Esophagus mucosa (tissue), 1 donor: ENCODE measurements at regions not wholly inside any gene's neighbourhood (a gene's known extent, or its start where the extent isn't known, plus 50 kb on each side); places are given as distances from the start of the nearest gene placed in this dataset.
A peak's percentile ranks its signal among the peaks of the same experiment; 100 is the strongest.
"Not testable (repeated sequence)": the region's sequence is repeated elsewhere in the genome, so short reads cannot be mapped to it uniquely, and the experiment has no call there.

Experiments
- ATAC-seq: fragments of 200-7000 bp; cut with Tn5 transposase; one replicate; pipeline ENCODE4 v1.9.1; 2020
- donor health status: DM: yes; HTN: yes; CAD: no.

- ATAC-seq: no peak
Observed at GRCh38 chr16:47852991-47853390, 302.8 kb downstream of the ABCC12 start.

DNA sequence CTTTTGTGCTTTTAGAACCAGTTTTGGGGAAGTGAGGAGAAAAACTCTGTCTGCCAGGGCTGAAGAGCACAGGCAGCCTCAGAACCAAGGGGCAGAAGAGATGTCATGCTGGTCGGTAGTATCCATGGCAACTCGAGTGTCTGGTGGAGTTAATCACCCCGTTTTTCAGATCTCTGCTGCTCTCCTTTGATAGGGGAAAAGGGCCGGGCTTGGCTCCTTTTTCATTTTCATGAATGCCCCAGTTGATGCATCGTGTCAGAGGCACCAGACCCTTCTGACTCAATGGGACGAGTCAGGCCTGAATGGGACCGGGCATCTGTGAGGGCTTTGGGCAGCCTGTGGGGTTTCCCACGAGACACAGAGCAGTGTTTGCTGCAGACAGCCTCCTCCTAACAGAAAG, 304.6 kb downstream of the ABCC12 start:
- ATAC-seq: no peak

- ATAC-seq: no peak
Observed at GRCh38 chr16:47849736-47850135, 306.1 kb downstream of the ABCC12 start.

DNA sequence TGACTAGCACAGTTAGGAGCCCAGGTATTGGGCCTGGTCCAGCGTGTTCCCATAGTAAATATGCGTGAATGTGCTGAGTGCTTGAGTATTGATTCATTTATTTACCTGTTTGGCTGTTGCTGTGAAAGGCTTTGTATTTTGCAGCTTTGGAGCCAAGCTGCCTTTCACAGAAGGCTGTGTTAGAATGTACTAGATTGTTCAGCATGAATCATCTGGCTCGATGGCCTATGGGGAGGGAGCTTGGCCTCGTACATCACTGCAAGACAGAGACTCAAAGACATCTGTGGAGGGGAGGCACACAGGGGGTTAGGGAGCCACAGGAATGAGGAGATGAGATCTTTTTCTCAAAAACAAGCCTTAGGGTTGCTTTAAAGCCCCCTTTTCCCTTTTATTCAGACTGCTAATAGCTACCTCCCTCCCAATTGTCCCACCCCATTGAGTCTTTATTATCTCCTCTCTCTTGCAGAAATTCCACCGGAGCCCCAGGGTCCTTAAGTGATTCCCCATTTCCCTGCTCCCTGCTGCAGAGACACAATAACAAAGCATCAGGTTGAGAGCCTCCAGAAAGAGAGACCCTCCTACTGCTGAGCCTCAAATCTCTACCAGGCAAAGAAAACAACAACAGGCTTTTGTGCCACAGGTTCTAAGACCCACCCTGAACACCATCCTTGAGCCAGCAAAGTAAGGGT, 307.2 kb downstream of the ABCC12 start:
- ATAC-seq: peak; percentile 31

GRCh38 chr16:47847220-47847970, 308.4 kb downstream of the ABCC12 start:
- ATAC-seq: peak; percentile 57

- no peak for ATAC-seq
Observed at GRCh38 chr16:47834485-47835024, 321.2 kb downstream of the ABCC12 start.

DNA sequence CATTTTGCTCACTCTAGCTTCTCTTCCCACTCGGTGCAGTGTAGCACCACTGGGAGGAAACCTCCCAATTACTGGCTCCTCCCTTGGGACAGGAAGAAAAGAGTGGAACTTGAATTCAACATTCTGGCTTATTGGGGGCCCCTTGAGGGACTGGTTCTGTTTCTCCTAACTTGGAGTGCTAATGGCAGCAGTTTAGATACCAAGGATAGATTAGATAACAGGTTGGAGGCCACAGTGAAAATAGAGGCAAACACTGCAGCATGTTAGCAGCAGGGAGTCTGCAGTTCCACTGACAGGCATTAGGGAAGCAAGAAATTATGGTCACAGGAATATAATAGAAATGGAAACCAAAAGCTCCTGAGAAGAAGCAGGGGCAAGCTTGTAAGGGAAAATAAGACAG, 322.0 kb downstream of the ABCC12 start:
- no peak for ATAC-seq

GRCh38 chr16:47829850-47830600, 325.8 kb downstream of the ABCC12 start:
- ATAC-seq: no peak

- ATAC-seq: no peak
Observed at GRCh38 chr16:47826070-47826469, 329.7 kb downstream of the ABCC12 start.

GRCh38 chr16:47817048-47817447, 338.7 kb downstream of the ABCC12 start:
- no peak for ATAC-seq

DNA sequence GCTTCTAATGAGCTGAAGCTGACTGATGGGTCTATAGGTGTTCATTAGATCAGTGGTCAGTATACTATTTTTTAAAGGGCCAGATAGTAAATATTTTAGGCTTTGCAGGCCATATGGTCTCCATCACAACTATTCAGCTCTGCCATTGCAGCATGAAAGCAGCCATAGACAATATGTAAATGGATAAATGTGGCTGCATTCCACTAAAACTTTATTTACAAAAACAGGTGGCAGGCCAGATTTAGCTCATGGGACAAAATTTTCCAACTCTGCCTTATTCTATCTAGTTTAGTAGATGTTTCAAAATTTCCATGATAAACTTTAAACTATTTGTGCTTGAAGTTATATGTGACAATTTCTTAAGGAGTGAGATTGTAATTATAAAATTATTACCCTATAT, 339.3 kb downstream of the ABCC12 start:
- ATAC-seq: no peak

DNA sequence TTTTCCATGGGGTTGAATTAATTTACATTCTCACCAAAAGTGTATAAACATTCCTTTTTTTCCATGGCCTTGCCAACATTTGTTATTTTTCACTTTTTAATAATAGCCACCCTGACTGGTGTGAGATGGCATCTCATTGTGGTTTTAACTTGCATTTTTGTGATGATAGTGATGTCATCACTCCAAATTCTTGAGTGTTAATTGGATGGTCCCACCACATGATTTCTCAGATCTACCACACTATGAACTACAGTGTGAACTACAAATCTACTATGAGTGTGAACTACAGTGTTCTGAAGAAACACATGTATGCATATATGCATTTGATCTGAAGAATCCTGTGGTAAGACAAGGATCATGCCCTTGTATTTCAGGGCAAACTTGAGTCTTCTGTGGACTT, 340.1 kb downstream of the ABCC12 start:
- no peak for ATAC-seq

DNA sequence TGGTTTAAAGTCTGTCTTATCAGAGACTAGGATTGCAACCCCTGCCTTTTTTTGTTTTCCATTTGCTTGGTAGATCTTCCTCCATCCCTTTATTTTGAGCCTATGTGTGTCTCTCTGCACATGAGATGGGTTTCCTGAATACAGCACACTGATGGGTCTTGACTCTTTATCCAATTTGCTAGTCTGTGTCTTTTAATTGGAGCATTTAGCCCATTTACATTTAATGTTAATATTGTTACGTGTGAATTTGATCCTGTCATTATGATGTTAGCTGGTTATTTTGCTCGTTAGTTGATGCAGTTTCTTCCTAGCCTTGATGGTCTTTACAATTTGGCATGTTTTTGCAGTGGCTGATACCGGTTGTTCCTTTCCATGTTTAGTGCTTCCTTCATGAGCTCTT, 344.0 kb downstream of the ABCC12 start:
- ATAC-seq: not testable (repeated sequence)

GRCh38 chr16:47806309-47806847, 345.2 kb downstream of the PHKB start:
- ATAC-seq: no peak

DNA sequence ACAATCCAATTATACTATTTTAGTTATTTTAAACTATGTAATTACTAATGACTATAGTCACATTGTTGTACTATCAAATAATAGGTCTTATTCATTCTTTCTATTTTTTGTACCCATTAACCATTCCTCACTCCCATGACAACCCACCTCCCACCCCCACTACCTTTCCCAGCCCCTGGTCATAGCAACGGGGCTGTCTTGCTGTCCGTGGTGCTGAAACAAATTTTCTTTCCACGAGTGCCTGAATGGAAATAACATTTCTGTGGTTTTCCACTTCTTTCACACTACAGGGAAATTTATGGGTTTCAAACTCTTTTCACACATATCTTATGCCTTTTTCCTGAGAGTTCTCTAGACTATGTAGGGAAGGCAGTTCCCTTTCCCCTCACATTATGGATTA, 326.6 kb downstream of the PHKB start:
- ATAC-seq: no peak

DNA sequence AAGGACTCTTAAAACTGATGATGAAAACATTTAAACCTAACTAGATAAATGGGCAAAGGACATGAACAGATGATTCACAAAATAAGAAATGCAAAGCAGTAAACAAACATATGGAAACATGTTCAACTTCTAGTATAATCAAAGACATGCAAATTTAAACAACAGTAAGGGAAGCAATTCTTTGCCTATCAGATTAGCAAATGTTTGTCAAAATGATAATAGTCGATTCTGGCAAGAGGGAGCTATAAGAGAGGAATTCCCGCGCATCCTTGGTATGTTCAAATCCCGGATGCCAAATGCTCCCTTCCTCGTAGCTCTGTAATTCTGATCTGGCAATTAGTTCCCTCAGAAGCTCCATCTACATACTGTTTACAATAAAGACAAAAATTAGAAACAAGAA, 320.5 kb downstream of the PHKB start:
- ATAC-seq: no peak

- ATAC-seq: no peak
Observed at GRCh38 chr16:47780213-47780875, 319.2 kb downstream of the PHKB start.

- no peak for ATAC-seq
Observed at GRCh38 chr16:47779201-47780016, 318.3 kb downstream of the PHKB start.

DNA sequence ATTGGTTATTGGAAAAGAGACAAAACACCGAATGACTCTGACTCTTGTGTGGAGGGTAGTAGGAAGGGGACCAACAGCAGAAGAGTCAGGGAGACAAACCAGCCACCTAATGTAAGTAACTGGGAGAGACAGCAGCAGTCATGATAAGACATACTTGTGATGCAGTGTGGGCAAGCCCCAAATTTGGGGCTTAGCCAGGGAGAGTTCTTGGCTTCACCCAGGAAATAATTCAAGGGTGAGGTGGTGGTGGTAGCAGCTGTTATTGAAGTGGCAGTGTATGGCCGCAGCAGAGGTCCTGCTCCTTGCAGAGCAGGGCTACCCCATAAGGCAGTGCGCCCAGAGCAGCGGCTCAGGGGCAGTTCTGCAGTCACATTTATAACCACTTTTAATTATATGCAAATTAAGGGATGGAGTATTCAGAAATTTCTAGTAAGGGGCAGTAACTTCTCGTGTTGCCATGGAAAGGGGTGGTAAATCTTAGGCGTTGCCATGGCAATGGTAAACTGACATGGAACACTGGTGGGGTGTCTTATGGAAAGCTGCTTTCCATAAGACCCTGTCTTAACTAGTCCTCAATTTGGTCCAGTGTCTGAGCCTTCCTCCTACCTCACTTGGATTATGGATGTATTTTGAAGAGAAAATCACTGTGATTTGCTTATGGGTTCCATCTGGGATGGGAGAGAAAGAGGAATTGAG, 317.1 kb downstream of the PHKB start:
- no peak for ATAC-seq

DNA sequence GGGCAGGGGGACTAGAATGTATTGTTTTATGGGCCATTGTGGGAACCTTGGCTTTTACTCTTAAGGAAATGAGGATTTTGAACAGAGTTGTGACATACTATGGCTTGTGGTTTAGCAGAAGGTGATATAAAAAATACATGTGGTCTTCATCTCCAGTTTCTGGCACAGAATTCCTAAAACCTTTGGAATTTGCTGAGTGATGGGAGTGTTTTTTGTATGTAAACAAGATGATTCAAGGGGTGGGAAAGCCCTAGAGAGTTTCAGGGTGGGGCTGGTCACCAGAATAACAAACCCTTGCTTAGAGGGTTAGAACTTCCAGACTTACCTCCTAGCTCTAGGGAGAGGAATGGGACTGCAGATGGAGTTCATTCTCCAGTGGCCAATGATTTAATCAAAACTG, 316.1 kb downstream of the PHKB start:
- ATAC-seq: no peak

DNA sequence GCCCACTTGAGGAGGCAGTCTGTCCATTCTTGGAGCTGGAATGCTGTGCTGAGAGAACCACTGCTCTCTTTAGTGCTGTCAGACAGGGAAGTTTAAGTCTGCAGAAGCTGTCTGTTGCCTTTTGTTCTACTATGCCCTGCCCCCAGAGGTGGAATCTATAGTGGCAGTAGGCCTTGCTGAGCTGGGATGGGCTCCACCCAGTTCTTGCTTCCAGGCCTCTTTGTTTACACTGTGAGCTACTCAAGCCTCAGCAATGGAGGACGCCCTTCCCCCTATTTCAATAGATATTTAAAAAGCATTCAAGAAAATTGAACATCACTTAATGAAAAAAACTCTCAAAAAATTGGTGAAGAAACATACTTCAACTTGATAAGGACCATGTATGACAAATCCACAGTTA, 313.5 kb downstream of the PHKB start:
- no peak for ATAC-seq
